HepG2 (cell line): ENCODE measurements at regions not wholly inside any gene's neighbourhood (a gene's known extent, or its start where the extent isn't known, plus 50 kb on each side); places are given as distances from the start of the nearest gene placed in this dataset.

ENCODE experiments used
- AKNA ChIP-seq: sonication (generic); formaldehyde crosslinking; IDR thresholded peaks from 2 replicates; pipeline ENCODE4 v1.4.0; 2020; ENCODE audit warnings: missing genetic modification reagents, borderline replicate concordance
- FOXP1 ChIP-seq, 2 experiments: fragments of 450-650 bp in 1 of 2; IDR thresholded peaks; 2 replicates each; pipeline ENCODE4 v1.6.1; 2017 to 2018; ENCODE audit warnings: antibody characterized with exemption in 1 of 2
- GPBP1L1 ChIP-seq: sonication (generic); formaldehyde crosslinking; IDR thresholded peaks from 2 replicates; pipeline ENCODE4 v1.5.0; 2020; ENCODE audit warnings: mild to moderate bottlenecking, missing genetic modification reagents
- MYPOP ChIP-seq: sonication (generic); formaldehyde crosslinking; IDR thresholded peaks from 2 replicates; pipeline ENCODE4 v1.8.1; 2023; ENCODE audit warnings: mild to moderate bottlenecking, moderate library complexity, missing genetic modification reagents
- UBTF ChIP-seq: sonication (generic); formaldehyde crosslinking; IDR thresholded peaks from 2 replicates; pipeline ENCODE4 v1.4.0; 2020; ENCODE audit warnings: mild to moderate bottlenecking, missing genetic modification reagents
- ZNF777 ChIP-seq: sonication (generic); formaldehyde crosslinking; IDR thresholded peaks from 2 replicates; pipeline ENCODE4 v1.4.0; 2020; ENCODE audit warnings: missing genetic modification reagents
- TF ChIP-seq, protein P1 (sequence below): sonication (generic); formaldehyde crosslinking; IDR thresholded peaks from one replicate; pipeline ENCODE4 v1.5.1; 2020; ENCODE audit warnings: mild to moderate bottlenecking, missing genetic modification reagents; ENCODE audit errors: not compliant biosample characterization
- TF ChIP-seq, protein P2 (sequence below): sonication (generic); formaldehyde crosslinking; IDR thresholded peaks from 2 replicates; pipeline ENCODE4 v1.4.0; 2020; ENCODE audit warnings: missing genetic modification reagents

DNA sequence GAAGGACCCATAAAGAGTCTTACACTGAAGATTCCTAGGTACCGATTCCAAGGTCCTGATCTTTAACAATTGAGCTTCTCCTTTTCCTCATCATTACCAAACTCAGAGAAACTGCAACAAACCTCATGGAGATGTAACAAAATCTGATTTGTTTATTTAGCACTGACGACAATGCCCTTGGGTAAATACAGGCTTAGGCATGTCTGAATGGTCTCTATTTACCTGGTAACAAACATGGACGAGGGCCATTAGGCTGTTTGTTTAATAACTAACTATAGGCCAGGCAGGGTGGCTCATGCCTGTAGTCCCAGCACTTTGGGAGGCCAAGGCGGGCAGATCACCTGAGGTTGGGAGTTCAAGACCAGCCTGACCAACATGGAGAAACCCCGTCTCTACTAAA lies 333.3 kb downstream of the AGTPBP1 start (continued):
- TF ChIP-seq, protein P1, sequence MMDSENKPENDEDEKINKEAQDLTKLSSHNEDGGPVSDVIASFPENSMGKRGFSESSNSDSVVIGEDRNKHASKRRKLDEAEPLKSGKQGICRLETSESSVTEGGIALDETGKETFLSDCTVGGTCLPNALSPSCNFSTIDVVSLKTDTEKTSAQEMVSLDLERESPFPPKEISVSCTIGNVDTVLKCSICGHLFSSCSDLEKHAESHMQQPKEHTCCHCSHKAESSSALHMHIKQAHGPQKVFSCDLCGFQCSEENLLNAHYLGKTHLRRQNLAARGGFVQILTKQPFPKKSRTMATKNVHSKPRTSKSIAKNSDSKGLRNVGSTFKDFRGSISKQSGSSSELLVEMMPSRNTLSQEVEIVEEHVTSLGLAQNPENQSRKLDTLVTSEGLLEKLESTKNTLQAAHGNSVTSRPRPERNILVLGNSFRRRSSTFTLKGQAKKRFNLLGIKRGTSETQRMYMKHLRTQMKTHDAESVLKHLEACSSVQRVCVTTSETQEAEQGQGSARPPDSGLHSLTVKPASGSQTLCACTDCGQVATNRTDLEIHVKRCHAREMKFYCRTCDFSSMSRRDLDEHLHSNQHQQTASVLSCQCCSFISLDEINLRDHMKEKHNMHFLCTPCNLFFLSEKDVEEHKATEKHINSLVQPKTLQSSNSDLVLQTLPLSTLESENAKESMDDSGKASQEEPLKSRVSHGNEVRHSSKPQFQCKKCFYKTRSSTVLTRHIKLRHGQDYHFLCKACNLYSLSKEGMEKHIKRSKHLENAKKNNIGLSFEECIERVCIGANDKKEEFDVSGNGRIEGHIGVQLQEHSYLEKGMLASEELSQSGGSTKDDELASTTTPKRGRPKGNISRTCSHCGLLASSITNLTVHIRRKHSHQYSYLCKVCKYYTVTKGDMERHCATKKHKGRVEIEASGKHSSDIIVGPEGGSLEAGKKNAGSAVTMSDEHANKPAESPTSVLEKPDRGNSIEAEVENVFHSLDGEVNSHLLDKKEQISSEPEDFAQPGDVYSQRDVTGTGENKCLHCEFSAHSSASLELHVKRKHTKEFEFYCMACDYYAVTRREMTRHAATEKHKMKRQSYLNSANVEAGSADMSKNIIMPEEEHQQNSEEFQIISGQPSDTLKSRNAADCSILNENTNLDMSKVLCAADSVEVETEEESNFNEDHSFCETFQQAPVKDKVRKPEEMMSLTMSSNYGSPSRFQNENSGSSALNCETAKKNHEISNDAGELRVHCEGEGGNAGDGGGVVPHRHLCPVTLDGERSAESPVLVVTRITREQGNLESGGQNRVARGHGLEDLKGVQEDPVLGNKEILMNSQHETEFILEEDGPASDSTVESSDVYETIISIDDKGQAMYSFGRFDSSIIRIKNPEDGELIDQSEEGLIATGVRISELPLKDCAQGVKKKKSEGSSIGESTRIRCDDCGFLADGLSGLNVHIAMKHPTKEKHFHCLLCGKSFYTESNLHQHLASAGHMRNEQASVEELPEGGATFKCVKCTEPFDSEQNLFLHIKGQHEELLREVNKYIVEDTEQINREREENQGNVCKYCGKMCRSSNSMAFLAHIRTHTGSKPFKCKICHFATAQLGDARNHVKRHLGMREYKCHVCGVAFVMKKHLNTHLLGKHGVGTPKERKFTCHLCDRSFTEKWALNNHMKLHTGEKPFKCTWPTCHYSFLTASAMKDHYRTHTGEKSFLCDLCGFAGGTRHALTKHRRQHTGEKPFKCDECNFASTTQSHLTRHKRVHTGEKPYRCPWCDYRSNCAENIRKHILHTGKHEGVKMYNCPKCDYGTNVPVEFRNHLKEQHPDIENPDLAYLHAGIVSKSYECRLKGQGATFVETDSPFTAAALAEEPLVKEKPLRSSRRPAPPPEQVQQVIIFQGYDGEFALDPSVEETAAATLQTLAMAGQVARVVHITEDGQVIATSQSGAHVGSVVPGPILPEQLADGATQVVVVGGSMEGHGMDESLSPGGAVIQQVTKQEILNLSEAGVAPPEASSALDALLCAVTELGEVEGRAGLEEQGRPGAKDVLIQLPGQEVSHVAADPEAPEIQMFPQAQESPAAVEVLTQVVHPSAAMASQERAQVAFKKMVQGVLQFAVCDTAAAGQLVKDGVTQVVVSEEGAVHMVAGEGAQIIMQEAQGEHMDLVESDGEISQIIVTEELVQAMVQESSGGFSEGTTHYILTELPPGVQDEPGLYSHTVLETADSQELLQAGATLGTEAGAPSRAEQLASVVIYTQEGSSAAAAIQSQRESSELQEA (CRISPR knock-in tag), result no peak
- TF ChIP-seq UBTF (CRISPR knock-in tag), result no peak
- no peak for TF ChIP-seq MYPOP (CRISPR knock-in tag)
- TF ChIP-seq ZNF777 (CRISPR knock-in tag), result no peak
- no peak for TF ChIP-seq AKNA (CRISPR knock-in tag)
- no peak for TF ChIP-seq FOXP1 (IDR thresholded peaks at IDR 0.05)
- TF ChIP-seq FOXP1 (CRISPR knock-in tag; IDR thresholded peaks at IDR 0.05), result peak; percentile 28; the same call in 1 of the 2 replicates
- TF ChIP-seq, protein P2, sequence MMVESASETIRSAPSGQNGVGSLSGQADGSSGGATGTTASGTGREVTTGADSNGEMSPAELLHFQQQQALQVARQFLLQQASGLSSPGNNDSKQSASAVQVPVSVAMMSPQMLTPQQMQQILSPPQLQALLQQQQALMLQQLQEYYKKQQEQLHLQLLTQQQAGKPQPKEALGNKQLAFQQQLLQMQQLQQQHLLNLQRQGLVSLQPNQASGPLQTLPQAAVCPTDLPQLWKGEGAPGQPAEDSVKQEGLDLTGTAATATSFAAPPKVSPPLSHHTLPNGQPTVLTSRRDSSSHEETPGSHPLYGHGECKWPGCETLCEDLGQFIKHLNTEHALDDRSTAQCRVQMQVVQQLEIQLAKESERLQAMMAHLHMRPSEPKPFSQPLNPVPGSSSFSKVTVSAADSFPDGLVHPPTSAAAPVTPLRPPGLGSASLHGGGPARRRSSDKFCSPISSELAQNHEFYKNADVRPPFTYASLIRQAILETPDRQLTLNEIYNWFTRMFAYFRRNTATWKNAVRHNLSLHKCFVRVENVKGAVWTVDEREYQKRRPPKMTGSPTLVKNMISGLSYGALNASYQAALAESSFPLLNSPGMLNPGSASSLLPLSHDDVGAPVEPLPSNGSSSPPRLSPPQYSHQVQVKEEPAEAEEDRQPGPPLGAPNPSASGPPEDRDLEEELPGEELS, result 0 out of 2 replicates have a peak, but pooled peaks have one; percentile 28
- no peak for TF ChIP-seq GPBP1L1
